ENCODE measurements at regions not wholly inside any gene's neighbourhood (a gene's known extent, or its start where the extent isn't known, plus 50 kb on each side); places are given as distances from the start of the nearest gene placed in this dataset.

DNA sequence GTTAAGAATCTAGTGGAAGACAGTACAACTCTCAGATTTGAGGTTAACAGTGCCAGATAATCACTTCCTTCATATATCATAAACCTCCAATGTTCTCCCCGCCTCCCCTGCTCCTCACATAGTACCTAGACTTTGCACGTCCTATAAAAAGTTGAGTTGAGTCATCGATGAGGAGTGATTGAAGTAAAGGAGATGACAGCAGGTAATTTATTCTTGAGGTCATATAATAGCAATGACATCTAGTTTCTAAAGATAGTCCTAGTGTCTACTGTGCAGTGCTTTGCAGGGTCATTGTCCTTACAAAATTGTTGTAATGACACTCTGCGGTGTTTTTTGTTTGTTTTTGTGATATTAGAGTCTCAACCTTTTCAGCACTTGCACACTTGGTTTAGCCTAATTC, 510.5 kb upstream of the LRFN5 start:
- Mint-ChIP-seq H3K27me3 (ENCODE audit: low read depth in 2 of 2) (no peaks in the 10 kb centered on the region), H3K27ac (no peak overlapping the region), H3K4me1 (no peaks in the 10 kb centered on the region), H3K9me3 (peaks cover 13 to 20% of the 10 kb centered on the region in 2 donors), H3K36me3 (peaks cover 10% of the 10 kb centered on the region), H3K4me3 (no peak overlapping the region)
- intact Hi-C loops (cut with micrococcal nuclease) = no loop called here
- no peaks in the 10 kb centered on the region for H3K27me3 ChIP-seq (ENCODE audit: control insufficient read depth, insufficient read depth, low read length)
- ATAC-seq (no peak), DNase-seq (no peak)
- no peaks in the 10 kb centered on the region for H3K36me3 ChIP-seq (ENCODE audit: control insufficient read depth, insufficient read depth, low read length)
- H3K9me3 ChIP-seq (ENCODE audit: control insufficient read depth, insufficient read depth, low read length) = peaks cover 4% of the 10 kb centered on the region
- TF ChIP-seq, protein P1, sequence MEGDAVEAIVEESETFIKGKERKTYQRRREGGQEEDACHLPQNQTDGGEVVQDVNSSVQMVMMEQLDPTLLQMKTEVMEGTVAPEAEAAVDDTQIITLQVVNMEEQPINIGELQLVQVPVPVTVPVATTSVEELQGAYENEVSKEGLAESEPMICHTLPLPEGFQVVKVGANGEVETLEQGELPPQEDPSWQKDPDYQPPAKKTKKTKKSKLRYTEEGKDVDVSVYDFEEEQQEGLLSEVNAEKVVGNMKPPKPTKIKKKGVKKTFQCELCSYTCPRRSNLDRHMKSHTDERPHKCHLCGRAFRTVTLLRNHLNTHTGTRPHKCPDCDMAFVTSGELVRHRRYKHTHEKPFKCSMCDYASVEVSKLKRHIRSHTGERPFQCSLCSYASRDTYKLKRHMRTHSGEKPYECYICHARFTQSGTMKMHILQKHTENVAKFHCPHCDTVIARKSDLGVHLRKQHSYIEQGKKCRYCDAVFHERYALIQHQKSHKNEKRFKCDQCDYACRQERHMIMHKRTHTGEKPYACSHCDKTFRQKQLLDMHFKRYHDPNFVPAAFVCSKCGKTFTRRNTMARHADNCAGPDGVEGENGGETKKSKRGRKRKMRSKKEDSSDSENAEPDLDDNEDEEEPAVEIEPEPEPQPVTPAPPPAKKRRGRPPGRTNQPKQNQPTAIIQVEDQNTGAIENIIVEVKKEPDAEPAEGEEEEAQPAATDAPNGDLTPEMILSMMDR (IDR thresholded peaks at IDR 0.05) = no peak
- 89% methylated on average over 3 of the region's 4 CpGs for WGBS (ENCODE audit: insufficient coverage)
- no peak overlapping the region for H3K27ac ChIP-seq (ENCODE audit: low read length)
- H3K4me3 ChIP-seq (ENCODE audit: low read length) = no peak overlapping the region
- H3K4me1 ChIP-seq (ENCODE audit: control insufficient read depth, insufficient read depth, low read length) = no peaks in the 10 kb centered on the region

DNA sequence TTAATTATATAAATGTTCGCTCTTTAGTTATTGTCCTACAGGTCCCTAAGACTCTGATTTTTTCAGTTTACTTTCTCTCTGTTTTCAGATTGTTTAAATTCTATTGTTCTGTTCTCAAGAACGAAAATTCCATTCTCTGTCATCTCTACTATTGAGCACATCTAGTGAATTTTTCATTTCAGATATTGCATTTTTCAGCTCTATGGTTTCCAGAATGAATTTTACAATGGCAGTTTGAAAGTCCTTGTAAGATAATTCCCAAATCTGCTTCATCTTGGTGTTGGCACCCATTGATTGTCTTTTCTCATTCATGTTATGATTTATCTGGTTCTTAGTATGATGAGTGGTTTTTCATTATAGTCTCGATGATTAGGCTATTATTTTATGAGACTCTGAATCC, 519.6 kb upstream of the LRFN5 start:
- Histone ChIP-seq H3K36me3 (ENCODE audit: control insufficient read depth, insufficient read depth, low read length) (no peaks in the 10 kb centered on the region), H3K4me3 (ENCODE audit: low read length) (no peak overlapping the region), H3K27me3 (ENCODE audit: control insufficient read depth, insufficient read depth, low read length) (no peaks in the 10 kb centered on the region), H3K27ac (ENCODE audit: low read length) (no peak overlapping the region), H3K9me3 (ENCODE audit: control insufficient read depth, insufficient read depth, low read length) (peaks cover 9% of the 10 kb centered on the region), H3K4me1 (ENCODE audit: control insufficient read depth, insufficient read depth, low read length) (no peaks in the 10 kb centered on the region)
- no peaks in the 10 kb centered on the region for H3K27me3 Mint-ChIP-seq (ENCODE audit: low read depth in 2 of 2)
- H3K27ac Mint-ChIP-seq = no peak overlapping the region
- TF ChIP-seq, protein P1 (IDR thresholded peaks at IDR 0.05) = no peak
- peaks cover 12% of the 10 kb centered on the region for H3K36me3 Mint-ChIP-seq
- ATAC-seq (no peak), DNase-seq (no peak)
- 89% methylated on average over 2 of the region's 3 CpGs for WGBS (ENCODE audit: insufficient coverage)
- intact Hi-C loops (cut with micrococcal nuclease) = no loop called here
- no peaks in the 10 kb centered on the region for H3K4me1 Mint-ChIP-seq
- H3K9me3 Mint-ChIP-seq = peaks cover 12 to 24% of the 10 kb centered on the region in 2 donors
- no peak overlapping the region for H3K4me3 Mint-ChIP-seq

DNA sequence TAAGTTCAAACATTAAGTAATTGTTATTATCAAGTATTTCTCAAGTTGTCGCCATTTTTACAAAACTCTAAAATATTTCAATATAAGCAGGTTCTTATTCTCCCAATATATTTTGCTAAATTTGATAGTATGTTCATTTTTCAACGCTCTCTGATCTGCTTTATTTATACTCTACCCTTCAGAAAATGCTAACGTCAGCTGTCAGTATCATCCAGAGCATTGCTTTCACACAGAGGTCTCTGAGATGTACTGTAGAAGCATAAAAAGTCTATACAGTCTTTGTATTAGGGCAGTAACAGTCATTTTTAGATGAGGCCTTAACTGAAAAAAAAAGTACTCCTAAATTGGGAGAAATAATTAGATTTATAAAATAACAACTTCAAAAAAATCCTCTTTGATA, 533.1 kb upstream of the LRFN5 start:
- no peaks in the 10 kb centered on the region for H3K4me1 ChIP-seq (ENCODE audit: control insufficient read depth, insufficient read depth, low read length)
- no peak overlapping the region for H3K4me3 ChIP-seq (ENCODE audit: low read length)
- no peak for DNase-seq
- H3K36me3 ChIP-seq (ENCODE audit: control insufficient read depth, insufficient read depth, low read length) = no peaks in the 10 kb centered on the region
- no peak for ATAC-seq
- intact Hi-C loops (cut with micrococcal nuclease) = no loop called here
- H3K27ac ChIP-seq (ENCODE audit: low read length) = no peak overlapping the region
- H3K27me3 ChIP-seq (ENCODE audit: control insufficient read depth, insufficient read depth, low read length) = no peaks in the 10 kb centered on the region
- no peaks in the 10 kb centered on the region for H3K9me3 ChIP-seq (ENCODE audit: control insufficient read depth, insufficient read depth, low read length)
- no peak overlapping the region for H3K4me3 Mint-ChIP-seq
- H3K36me3 Mint-ChIP-seq = no peaks in the 10 kb centered on the region
- H3K9me3 Mint-ChIP-seq = peaks cover 10 to 15% of the 10 kb centered on the region in 2 donors
- H3K4me1 Mint-ChIP-seq = no peaks in the 10 kb centered on the region
- TF ChIP-seq, protein P1 (IDR thresholded peaks at IDR 0.05) = no peak
- H3K27ac Mint-ChIP-seq = no peak overlapping the region
- H3K27me3 Mint-ChIP-seq (ENCODE audit: low read depth in 2 of 2) = no peaks in the 10 kb centered on the region
- WGBS (ENCODE audit: insufficient coverage) = 100% methylated on average over 1 of the region's 3 CpGs

GRCh38 chr14:41072776-41073175, 533.9 kb upstream of the LRFN5 start:
- H3K27me3 ChIP-seq (ENCODE audit: control insufficient read depth, insufficient read depth, low read length) = no peaks in the 10 kb centered on the region
- H3K36me3 Mint-ChIP-seq = no peaks in the 10 kb centered on the region
- intact Hi-C loops (cut with micrococcal nuclease) = no loop called here
- H3K9me3 ChIP-seq (ENCODE audit: control insufficient read depth, insufficient read depth, low read length) = no peaks in the 10 kb centered on the region
- H3K36me3 ChIP-seq (ENCODE audit: control insufficient read depth, insufficient read depth, low read length) = no peaks in the 10 kb centered on the region
- DNase-seq (no peak), ATAC-seq (no peak)
- H3K4me1 Mint-ChIP-seq = no peaks in the 10 kb centered on the region
- no peak overlapping the region for H3K4me3 Mint-ChIP-seq
- H3K9me3 Mint-ChIP-seq = peaks cover 10 to 17% of the 10 kb centered on the region in 2 donors
- TF ChIP-seq, protein P1 (IDR thresholded peaks at IDR 0.05) = no peak
- H3K27ac Mint-ChIP-seq = no peak overlapping the region
- H3K4me3 ChIP-seq (ENCODE audit: low read length) = no peak overlapping the region
- H3K4me1 ChIP-seq (ENCODE audit: control insufficient read depth, insufficient read depth, low read length) = no peaks in the 10 kb centered on the region
- H3K27me3 Mint-ChIP-seq (ENCODE audit: low read depth in 2 of 2) = no peaks in the 10 kb centered on the region
- H3K27ac ChIP-seq (ENCODE audit: low read length) = no peak overlapping the region
